B cell (primary cell): ENCODE measurements at regions not wholly inside any gene's neighbourhood (a gene's known extent, or its start where the extent isn't known, plus 50 kb on each side); places are given as distances from the start of the nearest gene placed in this dataset.

Source experiments
- ATAC-seq: fragments of 200-7000 bp; cut with Tn5 transposase; one replicate; pipeline ENCODE4 v1.10.0; 2021; ENCODE audit warnings: low read depth, mild to moderate bottlenecking, moderate number of reproducible peaks, moderate library complexity
- CTCF ChIA-PET: fragments of 350-600 bp; sonication (Branson Sonifier 250); formaldehyde crosslinking; loops from one replicate; lab custom pipeline; 2021; ENCODE audit warnings: antibody characterized with exemption, inconsistent platforms; lab: Charles Lee
- POLR2A ChIA-PET: fragments of 350-600 bp; sonication (Branson Sonifier 250); formaldehyde crosslinking; loops from one replicate; lab custom pipeline; 2021; ENCODE audit warnings: antibody characterized with exemption; lab: Charles Lee
- DNase-seq: peaks from one replicate; pipeline ENCODE4 v3.0.0; 2013
- H2AFZ ChIP-seq: 2 replicates; pipeline ENCODE4 v1.6.1; 2012; ENCODE audit warnings: mild to moderate bottlenecking, low read depth, low read length; ENCODE audit not compliant: insufficient read depth, poor library complexity, severe bottlenecking
- H3K27ac ChIP-seq, 2 donors: 1 replicate in 1 of 2; 2 replicates in 1 of 2; pipeline ENCODE4 v1.5.1; 2012 to 2013; ENCODE audit warnings: low read length in 2 of 2, mild to moderate bottlenecking in 2 of 2, moderate library complexity in 1 of 2
- H3K27me3 ChIP-seq, 4 experiments: fragments of 200-600 bp in 1 of 4; sonication (generic) in 1 of 4; replicated peaks in 1 of 4; 1 replicate in 2 of 4; 2 replicates in 2 of 4; pipeline versions ENCODE4 v1.6.1 to v1.7.0; 2013 to 2016; ENCODE audit warnings: low read length in 3 of 4, mild to moderate bottlenecking in 2 of 4, mixed read lengths in 1 of 4, moderate library complexity in 1 of 4; ENCODE audit not compliant: insufficient read depth in 4 of 4, control insufficient read depth in 3 of 4; ENCODE audit errors: control extremely low read depth in 1 of 4
- H3K36me3 ChIP-seq, 2 experiments: replicated peaks in 1 of 2; 1 replicate in 1 of 2; 2 replicates in 1 of 2; pipeline versions ENCODE4 v1.6.1 to v1.7.1; 2013; ENCODE audit warnings: low read length in 1 of 2; ENCODE audit not compliant: insufficient read depth in 2 of 2, control insufficient read depth in 1 of 2; ENCODE audit errors: control extremely low read depth in 1 of 2, extremely low read depth in 1 of 2
- H3K4me1 ChIP-seq, 2 donors: fragments of 200-600 bp in 1 of 2; sonication (generic) in 1 of 2; 1 replicate in 1 of 2; 2 replicates in 1 of 2; pipeline versions ENCODE4 v1.5.1 to v1.6.1; 2013 to 2017; ENCODE audit warnings: low read length in 2 of 2; ENCODE audit not compliant: control insufficient read depth in 2 of 2, insufficient read depth in 2 of 2
- H3K4me2 ChIP-seq: replicated peaks from 2 replicates; pipeline ENCODE3; 2012; ENCODE audit warnings: mild to moderate bottlenecking, low read depth, low read length; ENCODE audit not compliant: poor library complexity, severe bottlenecking
- H3K4me3 ChIP-seq, 5 experiments: fragments of 200-600 bp in 1 of 5; sonication (generic) in 1 of 5; 1 replicate in 3 of 5; 2 replicates in 2 of 5; pipeline versions ENCODE4 v1.5.1 to v1.7.0; 2011 to 2016; ENCODE audit warnings: low read length in 4 of 5, mild to moderate bottlenecking in 4 of 5, low read depth in 2 of 5, control low read depth in 1 of 5, moderate library complexity in 1 of 5; ENCODE audit not compliant: insufficient read depth in 1 of 5; ENCODE audit errors: control extremely low read depth in 1 of 5, extremely low read depth in 1 of 5
- H3K79me2 ChIP-seq: fragments of 200-600 bp; sonication (generic); one replicate; pipeline ENCODE4 v1.6.0; 2016; ENCODE audit warnings: low read length; ENCODE audit not compliant: control insufficient read depth, insufficient read depth
- H3K9ac ChIP-seq: fragments of 200-600 bp; sonication (generic); 2 replicates; pipeline ENCODE4 v1.6.1; 2017; ENCODE audit warnings: mild to moderate bottlenecking, low read length, moderate library complexity
- H3K9me3 ChIP-seq, 3 donors: one replicate each; pipeline versions ENCODE4 v1.6.1 to v1.7.1; 2013; ENCODE audit warnings: low read length in 2 of 3; ENCODE audit not compliant: control insufficient read depth in 2 of 3, insufficient read depth in 1 of 3; ENCODE audit errors: control extremely low read depth in 1 of 3
- H4K20me1 ChIP-seq: 2 replicates; pipeline ENCODE4 v1.6.0; 2012; ENCODE audit warnings: mild to moderate bottlenecking, low read length; ENCODE audit not compliant: insufficient read depth, control insufficient read depth, poor library complexity, severe bottlenecking
- H3K27ac Mint-ChIP-seq: one replicate; pipeline ENCODE4 v1.8.0; 2021; ENCODE audit warnings: mixed read lengths
- H3K27me3 Mint-ChIP-seq: one replicate; pipeline ENCODE4 v1.8.0; 2021; ENCODE audit warnings: mixed read lengths
- H3K4me1 Mint-ChIP-seq: one replicate; pipeline ENCODE4 v1.8.0; 2021; ENCODE audit warnings: mixed read lengths
- H3K4me3 Mint-ChIP-seq: one replicate; pipeline ENCODE4 v1.8.0; 2021; ENCODE audit warnings: mixed read lengths
- H3K9me3 Mint-ChIP-seq: one replicate; pipeline ENCODE4 v1.8.0; 2022; ENCODE audit warnings: mixed read lengths; ENCODE audit not compliant: insufficient read depth
- CTCF ChIP-seq: fragments of 200-600 bp; IDR thresholded peaks from one replicate; pipeline ENCODE4 v1.8.0; 2022; ENCODE audit warnings: antibody characterized with exemption, mild to moderate bottlenecking
- EZH2 ChIP-seq: IDR thresholded peaks from 2 replicates; pipeline ENCODE4 v1.6.1; 2012; ENCODE audit warnings: borderline replicate concordance, low read depth, mild to moderate bottlenecking, moderate library complexity, low read length; ENCODE audit not compliant: insufficient read depth, poor library complexity, severe bottlenecking
- WGBS: methylation state at CpG from one replicate; pipeline ENCODE4 v1.1.5; 2013; ENCODE audit warnings: missing lambda C conversion rate; ENCODE audit not compliant: insufficient coverage; 5-methylcytosine and 5-hydroxymethylcytosine counted together
- intact Hi-C: fragments of 100-400 bp; cut with micrococcal nuclease; formaldehyde crosslinking; loops from one replicate; pipeline ENCODE4 v1.10.0; 2022

GRCh38 chr4:116926631-116927295, 158.6 kb downstream of the TRAM1L1 start:
- DNase-seq (no peak), ATAC-seq (no peak)
- Histone ChIP-seq H3K9me3 (peaks cover 0 to 9% (median 0%) of the 10 kb centered on the region in 3 donors), H3K9ac (no peak overlapping the region), H3K4me1 (no peaks in the 10 kb centered on the region), H3K27ac (no peak overlapping the region), H3K4me2 (no peak overlapping the region), H2AFZ (no peak overlapping the region), H3K79me2 (no peaks in the 10 kb centered on the region), H4K20me1 (no peaks in the 10 kb centered on the region), H3K4me3 (no peak overlapping the region), H3K36me3 (no peaks in the 10 kb centered on the region), H3K27me3 (no peaks in the 10 kb centered on the region)
- ChIA-PET POLR2A (no interaction called here), CTCF (no interaction called here)
- TF ChIP-seq CTCF: no peak
- no peak for TF ChIP-seq EZH2
- H3K27ac Mint-ChIP-seq: no peak overlapping the region
- no peaks in the 10 kb centered on the region for H3K9me3 Mint-ChIP-seq
- no peak overlapping the region for H3K4me3 Mint-ChIP-seq
- H3K27me3 Mint-ChIP-seq: no peaks in the 10 kb centered on the region
- WGBS: 86% methylated on average over 1 of the region's 2 CpGs
- intact Hi-C loops: no loop called here
- H3K4me1 Mint-ChIP-seq: no peaks in the 10 kb centered on the region

GRCh38 chr4:116925900-116926457, 159.4 kb downstream of the TRAM1L1 start:
- Histone ChIP-seq H3K79me2 (no peaks in the 10 kb centered on the region), H2AFZ (no peak overlapping the region), H3K4me3 (no peak overlapping the region), H4K20me1 (no peaks in the 10 kb centered on the region), H3K27me3 (no peaks in the 10 kb centered on the region), H3K4me2 (no peak overlapping the region), H3K36me3 (no peaks in the 10 kb centered on the region), H3K9me3 (peaks cover 0 to 9% (median 0%) of the 10 kb centered on the region in 3 donors), H3K27ac (no peak overlapping the region), H3K4me1 (no peaks in the 10 kb centered on the region), H3K9ac (no peak overlapping the region)
- intact Hi-C loops: no loop called here
- H3K27ac Mint-ChIP-seq: no peak overlapping the region
- no peaks in the 10 kb centered on the region for H3K9me3 Mint-ChIP-seq
- no peaks in the 10 kb centered on the region for H3K27me3 Mint-ChIP-seq
- no peak overlapping the region for H3K4me3 Mint-ChIP-seq
- DNase-seq (no peak), ATAC-seq (no peak)
- H3K4me1 Mint-ChIP-seq: no peaks in the 10 kb centered on the region
- CTCF ChIA-PET: no interaction called here
- no peak for TF ChIP-seq EZH2
- 30% methylated on average over 51 of the region's 51 CpGs for WGBS
- POLR2A ChIA-PET: no interaction called here
